ENCODE measurements at regions not wholly inside any gene's neighbourhood (a gene's known extent, or its start where the extent isn't known, plus 50 kb on each side); places are given as distances from the start of the nearest gene placed in this dataset.

DNA sequence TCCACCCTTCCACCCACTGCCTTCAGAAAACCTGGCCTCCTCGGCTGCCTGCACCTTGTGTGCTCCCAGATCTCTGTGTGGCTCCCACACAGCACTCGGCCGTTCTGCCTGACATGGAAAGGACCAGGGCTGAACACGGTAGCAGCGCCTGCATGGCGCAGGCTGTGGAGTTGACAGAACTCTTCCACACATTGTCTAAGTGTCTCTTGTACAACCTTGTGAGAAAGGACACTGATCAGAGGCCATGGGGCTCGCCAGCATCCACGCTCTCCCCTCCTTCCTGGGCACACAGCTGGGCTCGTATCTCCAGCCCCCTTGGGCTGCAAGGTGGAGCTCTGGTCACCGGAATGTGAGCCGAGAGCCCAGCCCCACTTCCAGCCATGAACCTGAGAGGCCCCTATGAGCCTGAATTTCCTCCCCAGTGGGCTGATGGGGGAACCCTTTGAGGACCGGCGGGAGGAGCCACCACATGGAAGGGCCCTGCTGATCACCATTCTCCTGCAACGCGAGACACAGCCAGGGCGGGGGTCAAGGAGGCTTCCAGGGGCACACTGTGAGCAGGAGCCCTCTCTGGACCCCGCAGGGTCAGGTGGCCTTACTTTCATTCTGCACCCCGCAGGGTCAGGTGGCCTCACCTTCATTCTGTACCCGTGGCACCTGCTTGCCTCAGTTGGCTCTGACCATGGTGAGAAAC, 314.2 kb upstream of the MYT1L start:
- no peak for TF ChIP-seq CTCF (conservative IDR thresholded peaks at IDR 0.05 in 1 of 2, IDR thresholded peaks at IDR 0.05 in 1 of 2; ENCODE audit: low read depth in 1 of 2, low read length in 2 of 2)
- no peak for TF ChIP-seq EZH2 (IDR thresholded peaks at IDR 0.05; ENCODE audit: low read length, missing control alignments)

Measured in fibroblast of lung (primary cell).